ENCODE measurements at regions not wholly inside any gene's neighbourhood (a gene's known extent, or its start where the extent isn't known, plus 50 kb on each side); places are given as distances from the start of the nearest gene placed in this dataset.

DNA sequence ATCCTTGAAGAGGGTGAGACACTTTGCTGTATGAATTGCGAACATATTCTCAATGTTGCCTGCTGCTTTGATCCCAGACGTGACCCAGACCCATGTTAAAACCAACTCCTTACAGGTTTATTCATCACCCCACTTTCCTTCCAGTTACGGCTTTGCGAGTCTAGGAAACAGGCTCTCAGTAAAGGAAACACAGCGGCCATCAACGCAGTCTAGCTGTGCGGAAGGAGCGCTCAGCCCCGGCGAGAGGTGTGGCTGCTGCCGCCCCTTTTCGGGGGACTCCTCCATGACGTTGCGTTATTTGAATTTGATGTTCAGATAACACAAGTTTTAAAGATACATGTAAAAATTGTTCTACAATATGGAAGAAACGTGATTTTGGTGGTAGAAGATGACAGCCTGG lies 206.4 kb upstream of the FAT1 start:
- DNase-seq (ENCODE audit: low read depth in 2 of 3, low spot score in 1 of 3) = no peak

DNA sequence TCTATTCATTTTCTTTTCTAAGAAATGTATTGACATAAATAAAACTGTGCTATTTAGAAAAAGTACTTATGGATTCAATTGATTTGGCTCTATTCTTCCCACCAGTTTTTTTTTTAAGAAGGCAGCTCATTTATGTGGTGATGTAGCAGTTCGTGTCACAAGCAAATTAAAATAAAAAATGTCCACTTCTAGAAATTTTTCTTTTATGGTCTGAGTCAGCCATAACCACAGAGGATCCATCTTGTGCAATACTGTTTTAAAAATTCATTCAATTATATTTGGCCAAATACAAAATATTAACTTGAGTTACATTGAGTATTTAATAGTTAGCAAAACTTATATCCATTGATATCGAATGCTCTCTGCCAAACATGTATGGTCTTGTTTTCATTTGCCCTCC lies 207.9 kb upstream of the FAT1 start:
- DNase-seq (ENCODE audit: low read depth in 2 of 3, low spot score in 1 of 3) = no peak

GRCh38 chr4:186932196-186932595 lies 208.5 kb upstream of the FAT1 start:
- DNase-seq (ENCODE audit: low read depth in 2 of 3, low spot score in 1 of 3) = no peak

- no peak for DNase-seq (ENCODE audit: low read depth in 2 of 3, low spot score in 1 of 3)
Measured at GRCh38 chr4:186932631-186933187, 209.1 kb upstream of the FAT1 start.

DNA sequence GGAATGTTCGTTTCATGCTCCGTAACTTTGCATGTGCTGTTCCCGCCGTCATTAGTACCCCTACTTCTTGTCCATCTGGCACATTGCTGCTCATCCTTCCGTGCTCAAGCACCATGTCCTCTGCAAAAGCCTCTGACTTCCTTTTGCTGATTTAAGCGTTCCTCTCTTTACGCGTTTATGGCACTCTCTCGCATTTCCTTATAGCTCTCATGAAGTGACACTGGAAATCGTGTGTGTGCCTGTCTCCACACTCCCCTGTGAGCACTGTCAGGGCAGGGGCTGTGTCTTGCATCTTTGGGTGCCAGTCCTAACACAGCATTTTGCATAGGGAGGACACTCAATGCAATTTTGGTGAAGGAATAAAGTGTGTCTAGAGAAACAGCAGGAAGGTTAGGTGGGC lies 210.6 kb upstream of the FAT1 start:
- no peak for DNase-seq (ENCODE audit: low read depth in 2 of 3, low spot score in 1 of 3)

GRCh38 chr4:186934841-186935443 lies 211.3 kb upstream of the FAT1 start:
- no peak for DNase-seq (ENCODE audit: low read depth in 2 of 3, low spot score in 1 of 3)

DNA sequence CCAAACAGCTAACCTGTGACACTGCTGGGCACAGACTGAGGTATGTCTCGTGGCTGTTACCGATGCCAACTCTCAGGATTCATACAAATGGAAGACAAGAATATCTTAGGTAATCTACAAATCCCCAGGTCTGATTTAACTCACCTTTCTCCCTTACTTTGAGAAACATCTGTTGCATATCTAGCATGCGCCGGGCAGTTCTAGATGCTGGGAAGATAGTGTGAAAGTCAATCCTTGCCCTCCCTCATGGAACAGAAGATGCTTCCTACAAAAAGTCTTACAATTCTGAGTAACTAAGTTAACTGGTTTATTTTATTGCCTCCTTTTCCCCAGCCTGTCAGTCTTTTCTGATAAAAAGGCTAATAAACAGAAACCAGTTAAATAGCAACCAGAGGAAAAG lies 212.2 kb upstream of the FAT1 start:
- no peak for DNase-seq (ENCODE audit: low read depth in 2 of 3, low spot score in 1 of 3)

- DNase-seq (ENCODE audit: low read depth in 2 of 3, low spot score in 1 of 3) = no peak
Measured at GRCh38 chr4:186936496-186937375, 213.1 kb upstream of the FAT1 start.

GRCh38 chr4:186939226-186939625 lies 215.6 kb upstream of the FAT1 start:
- no peak for DNase-seq (ENCODE audit: low read depth in 2 of 3, low spot score in 1 of 3)

- no peak for DNase-seq (ENCODE audit: low read depth in 2 of 3, low spot score in 1 of 3)
Measured at GRCh38 chr4:186939766-186940165, 216.1 kb upstream of the FAT1 start.

DNA sequence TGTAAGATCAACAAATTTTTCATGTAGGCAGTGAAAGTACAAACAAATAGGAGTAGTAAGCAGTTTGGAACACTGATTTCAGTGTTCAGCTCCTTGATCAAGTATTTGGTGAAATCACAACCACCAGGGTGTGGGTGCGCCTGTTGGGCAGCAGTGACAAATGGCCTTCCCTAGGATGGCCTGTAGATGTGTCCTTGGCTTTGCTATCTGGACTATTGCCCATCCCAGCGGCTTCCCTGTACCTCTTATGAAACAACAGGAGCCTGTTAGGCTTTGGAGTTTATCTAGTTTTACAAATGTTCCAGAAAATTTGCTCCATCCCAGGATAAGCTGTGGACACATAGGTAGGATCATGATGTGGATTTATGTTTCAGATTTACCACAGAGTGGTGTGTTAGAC lies 216.8 kb upstream of the FAT1 start:
- no peak for DNase-seq (ENCODE audit: low read depth in 2 of 3, low spot score in 1 of 3)

- no peak for DNase-seq (ENCODE audit: low read depth in 2 of 3, low spot score in 1 of 3)
Measured at GRCh38 chr4:186942758-186943377, 219.2 kb upstream of the FAT1 start.

DNA sequence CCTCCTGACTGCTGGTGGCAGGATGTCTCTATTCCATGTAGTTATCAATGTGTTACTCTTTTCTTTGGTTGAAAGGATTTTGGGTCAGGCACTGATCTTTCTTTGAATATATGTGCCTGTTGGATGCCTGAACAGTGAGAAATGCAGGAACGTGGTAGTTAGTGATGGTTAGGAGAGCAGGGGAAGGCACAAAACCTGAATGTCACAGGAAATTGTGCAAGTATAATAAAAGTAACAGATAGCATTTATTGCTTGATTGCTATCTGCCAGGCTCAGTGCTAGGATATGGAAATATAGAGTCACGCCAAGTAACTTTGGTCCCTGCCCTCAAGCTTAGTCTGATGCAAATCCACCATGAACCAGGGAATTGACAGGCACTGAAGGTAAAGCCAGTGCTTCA lies 219.8 kb upstream of the FAT1 start:
- DNase-seq (ENCODE audit: low read depth in 2 of 3, low spot score in 1 of 3) = no peak

DNA sequence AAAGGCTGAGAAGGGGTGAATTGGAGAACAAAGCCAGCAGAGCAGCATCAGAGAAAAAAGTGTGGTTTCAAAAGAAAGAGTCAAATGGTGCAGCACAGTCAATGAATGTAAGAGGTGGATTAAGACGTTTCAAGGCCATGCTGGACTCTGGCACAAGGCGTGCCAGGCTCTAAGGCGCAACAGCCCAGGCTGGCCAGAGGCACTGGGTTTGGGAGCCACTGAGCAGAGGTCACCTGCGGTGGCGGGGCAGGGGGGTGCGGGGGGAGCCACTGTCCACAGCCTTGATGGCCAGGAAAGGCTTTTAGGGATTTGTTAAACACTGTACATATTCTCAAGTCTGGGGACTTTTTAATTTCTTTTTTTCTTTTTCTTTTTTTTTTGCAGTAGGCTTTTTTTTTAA lies 222.5 kb upstream of the FAT1 start:
- DNase-seq (ENCODE audit: low read depth in 2 of 3, low spot score in 1 of 3) = no peak

GRCh38 chr4:186946682-186947294 lies 223.1 kb upstream of the FAT1 start:
- DNase-seq (ENCODE audit: low read depth in 2 of 3, low spot score in 1 of 3) = no peak

- no peak for DNase-seq (ENCODE audit: low read depth in 2 of 3, low spot score in 1 of 3)
Measured at GRCh38 chr4:186948361-186949242, 224.9 kb upstream of the FAT1 start.

DNA sequence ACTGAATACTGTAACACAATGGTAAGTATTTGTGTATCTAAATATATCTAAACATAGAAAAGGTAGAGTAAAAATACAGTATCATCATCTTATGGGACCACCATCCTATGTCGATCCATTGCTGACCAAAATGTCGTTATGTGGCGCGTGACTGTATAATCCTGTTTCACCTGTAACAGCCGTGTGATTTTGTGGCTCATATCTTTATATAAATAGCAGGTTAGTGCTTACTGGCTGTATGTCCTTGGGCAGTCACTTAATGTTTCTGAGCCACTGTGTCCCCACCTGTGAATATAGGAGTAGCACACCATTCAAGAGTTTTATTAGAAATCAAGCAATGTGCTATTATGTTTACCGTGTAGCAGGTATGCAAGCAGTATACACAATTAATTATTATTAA lies 226.2 kb upstream of the FAT1 start:
- no peak for DNase-seq (ENCODE audit: low read depth in 2 of 3, low spot score in 1 of 3)

DNA sequence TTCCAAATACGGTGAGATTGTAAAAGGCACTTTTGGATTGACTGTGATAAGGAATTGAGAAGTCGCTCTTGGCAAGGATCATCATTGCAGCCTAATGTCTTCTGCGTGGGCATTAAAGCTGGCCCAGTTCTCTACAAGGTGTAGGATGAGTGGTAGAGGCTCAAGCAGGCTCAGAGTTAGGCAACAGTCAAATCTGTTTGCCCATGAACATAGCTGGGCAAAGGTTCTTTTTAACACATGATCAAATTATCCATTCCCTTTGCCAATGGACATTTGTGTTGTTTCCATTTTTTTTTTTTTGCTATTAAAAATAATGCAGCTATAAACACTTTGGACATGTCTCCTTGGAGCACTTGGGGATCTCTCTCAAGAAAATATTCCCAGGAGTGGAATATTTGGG lies 229.1 kb upstream of the FAT1 start:
- DNase-seq (ENCODE audit: low read depth in 2 of 3, low spot score in 1 of 3) = no peak

DNA sequence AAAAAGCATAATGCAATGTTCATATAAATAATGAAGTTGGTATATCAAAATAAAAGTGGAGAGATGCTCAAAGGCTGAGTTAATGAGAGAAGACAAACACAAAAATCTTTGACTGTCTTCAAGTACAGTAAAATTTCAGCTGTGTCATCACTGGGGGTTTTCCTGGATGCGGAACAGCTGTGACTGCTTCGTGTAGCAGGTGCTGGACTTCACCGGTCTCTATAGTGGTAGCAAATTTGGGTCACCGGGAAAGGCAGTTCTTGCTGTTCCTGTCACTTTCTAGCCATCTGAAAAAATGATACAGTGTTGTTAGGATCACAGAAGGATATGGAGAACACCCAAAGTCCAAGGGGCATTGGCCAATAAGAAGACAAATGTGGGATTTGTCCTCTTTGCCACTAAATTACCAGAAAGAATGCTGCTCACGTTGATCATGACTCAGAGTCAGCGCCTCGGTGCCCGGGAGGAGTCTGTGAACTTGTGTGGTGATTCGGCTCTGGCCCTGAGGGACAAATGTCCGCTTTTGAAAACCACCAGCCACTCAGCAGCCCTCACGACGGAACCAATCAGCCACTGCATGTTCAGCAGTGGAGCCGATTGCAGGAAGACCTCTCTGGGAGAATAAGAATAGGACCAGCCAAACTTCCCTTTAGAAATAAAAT lies 230.1 kb upstream of the FAT1 start:
- no peak for DNase-seq (ENCODE audit: low read depth in 2 of 3, low spot score in 1 of 3)

- no peak for DNase-seq (ENCODE audit: low read depth in 2 of 3, low spot score in 1 of 3)
Measured at GRCh38 chr4:186954509-186954908, 230.9 kb upstream of the FAT1 start.
